Muscle of arm (tissue), 1 donor: ENCODE measurements at regions not wholly inside any gene's neighbourhood (a gene's known extent, or its start where the extent isn't known, plus 50 kb on each side); places are given as distances from the start of the nearest gene placed in this dataset.
A peak's percentile ranks its signal among the peaks of the same experiment; 100 is the strongest.

Experiments used
- DNase-seq: peaks from one replicate; pipeline ENCODE4 v3.0.0-alpha.2; 2013

DNA sequence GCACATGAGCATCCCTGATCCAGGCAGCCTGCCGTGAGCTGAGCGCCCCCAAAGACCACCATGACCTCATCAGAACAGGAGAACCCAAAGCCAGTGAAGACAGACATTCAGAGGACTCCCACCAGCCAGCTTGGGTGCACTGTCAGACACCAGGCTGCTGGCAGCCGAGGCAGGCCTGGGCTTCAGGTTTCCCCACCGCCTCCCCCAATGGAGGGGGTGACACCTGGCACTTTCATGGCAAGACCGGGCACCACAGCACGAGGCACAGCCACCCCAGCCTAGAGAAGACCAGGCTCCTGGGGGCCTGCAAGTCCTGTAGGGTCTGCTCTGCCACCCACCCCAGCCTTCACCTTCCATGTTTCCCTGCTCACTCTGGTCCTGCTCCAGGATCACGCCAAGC is 140.5 kb downstream of the C16orf95 start:
- DNase-seq = no peak

DNA sequence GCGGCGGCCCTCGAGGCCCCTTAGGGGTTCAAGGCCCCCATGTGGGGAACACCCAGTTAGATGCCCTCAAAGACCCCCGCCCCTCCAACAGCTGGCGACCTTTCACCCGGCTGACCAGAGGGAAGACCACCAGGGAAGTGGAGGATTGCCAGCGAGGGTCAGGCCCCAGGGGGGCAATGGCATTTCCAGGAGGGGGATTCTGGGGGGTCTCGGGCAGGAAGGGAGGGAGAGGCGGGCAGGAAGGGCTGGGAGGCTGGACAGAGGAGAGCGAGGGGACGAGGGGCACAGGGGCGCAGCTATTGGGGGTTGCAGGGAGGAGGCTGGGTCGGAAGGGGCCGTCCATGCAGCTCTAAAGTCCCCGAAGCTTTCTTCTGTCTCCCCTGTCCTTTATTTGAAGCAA is 139.5 kb downstream of the C16orf95 start:
- DNase-seq = no peak

- peak; percentile 49 for DNase-seq
Measured at GRCh38 chr16:87178177-87178863, 138.9 kb downstream of the C16orf95 start.

DNA sequence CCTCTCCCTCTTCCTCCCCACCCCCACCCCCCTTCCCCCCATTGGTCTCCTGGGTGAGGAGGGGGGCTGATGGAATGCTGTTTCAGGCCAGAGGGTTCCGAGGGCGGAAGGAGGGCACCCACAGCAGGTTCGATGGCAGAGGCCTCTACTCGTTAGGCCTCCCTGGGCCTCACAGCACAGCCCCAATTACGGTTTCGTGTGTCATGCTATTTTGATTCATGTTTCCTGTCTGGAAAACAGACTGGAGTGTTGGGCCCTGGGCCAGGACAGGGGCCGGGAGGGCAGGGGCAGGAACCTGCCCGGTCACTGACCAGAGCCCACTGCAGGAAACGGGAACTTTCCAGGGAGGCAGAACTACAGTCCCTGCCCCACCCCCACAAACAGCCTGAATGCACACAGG is 138.2 kb downstream of the C16orf95 start:
- no peak for DNase-seq

- no peak for DNase-seq
Measured at GRCh38 chr16:87180069-87180468, 137.1 kb downstream of the C16orf95 start.

DNA sequence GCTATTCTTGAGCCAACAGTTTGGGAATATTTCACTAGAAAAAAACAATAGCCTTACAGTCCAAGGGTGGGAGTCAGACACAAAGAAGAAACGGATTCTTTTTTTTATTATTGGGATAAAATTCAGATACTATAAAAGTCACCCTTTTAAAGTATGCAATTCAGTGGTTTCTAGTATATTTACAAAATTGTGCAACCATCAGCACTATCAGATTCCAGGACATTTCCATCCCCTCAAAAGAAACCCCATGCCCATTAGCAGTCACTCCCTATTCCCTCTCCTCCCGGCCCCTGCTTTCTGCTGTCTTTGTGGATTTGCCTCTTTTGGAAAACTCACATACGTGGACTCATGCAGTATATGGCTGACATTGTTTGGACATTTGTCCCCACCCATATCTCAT is 134.4 kb downstream of the C16orf95 start:
- DNase-seq = no peak

- no peak for DNase-seq
Measured at GRCh38 chr16:87183647-87184046, 133.5 kb downstream of the C16orf95 start.

GRCh38 chr16:87185308-87185707 is 131.9 kb downstream of the C16orf95 start:
- no peak for DNase-seq

DNA sequence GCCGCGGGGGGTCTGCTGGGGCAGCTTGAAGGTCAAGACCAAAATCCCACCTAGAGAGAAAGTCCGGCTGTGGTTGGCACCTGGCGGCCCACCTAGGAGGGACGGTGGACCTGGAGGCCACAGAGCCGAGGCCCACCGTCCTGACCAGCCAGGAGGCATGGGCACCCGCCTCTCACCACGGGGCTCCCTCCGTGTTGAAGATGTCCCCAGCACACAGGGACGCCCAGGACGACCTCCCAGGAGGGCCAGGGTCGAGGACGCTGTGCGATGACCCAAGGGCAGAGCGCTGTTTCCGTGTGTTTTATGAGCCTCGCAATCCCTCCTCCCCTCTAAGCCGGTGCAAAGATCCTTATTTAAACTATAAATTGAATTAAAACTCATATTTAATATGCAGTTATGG is 131.2 kb downstream of the C16orf95 start:
- no peak for DNase-seq

DNA sequence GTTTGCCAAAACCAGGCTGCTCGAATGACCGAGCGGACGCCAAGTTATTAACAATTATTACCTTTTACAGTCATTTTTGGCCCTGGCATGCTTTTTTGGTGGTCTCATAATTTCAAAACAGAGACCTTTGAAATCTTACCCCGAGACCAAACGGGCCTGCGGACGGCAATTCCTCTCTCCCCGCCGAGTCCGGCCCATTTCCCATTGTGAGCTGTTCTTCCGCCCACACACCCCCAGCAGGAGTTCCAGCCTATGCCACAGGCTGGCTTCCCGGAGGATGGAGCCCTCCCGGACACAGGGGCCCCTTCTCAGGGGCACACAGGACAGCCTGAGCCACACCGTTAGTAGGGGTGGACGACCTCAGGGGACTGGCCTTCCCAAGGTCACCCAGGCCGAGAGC is 130.7 kb downstream of the C16orf95 start:
- no peak for DNase-seq

- DNase-seq = no peak
Measured at GRCh38 chr16:87186876-87187533, 130.2 kb downstream of the C16orf95 start.

DNA sequence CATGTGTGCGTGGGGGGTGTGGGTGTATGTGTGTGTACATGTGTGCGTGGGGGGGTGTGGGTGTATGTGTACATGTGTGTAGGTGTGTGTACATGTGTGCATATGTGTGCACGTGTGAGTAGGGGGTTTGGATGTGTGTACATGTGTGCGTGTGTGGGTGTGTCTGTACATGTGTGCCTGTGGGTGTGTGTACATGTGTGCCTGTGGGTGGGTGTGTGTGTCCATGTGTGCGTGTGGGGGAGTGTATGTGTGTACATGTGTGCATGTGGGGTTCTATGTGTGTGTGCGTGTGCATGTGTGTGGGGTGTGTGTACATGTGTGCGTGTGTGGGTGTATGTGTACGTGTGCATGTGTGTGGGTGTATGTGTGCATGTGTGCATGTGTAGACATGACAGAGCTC is 129.1 kb downstream of the C16orf95 start:
- DNase-seq = no peak

- no peak for DNase-seq
Measured at GRCh38 chr16:87189426-87189825, 127.8 kb downstream of the C16orf95 start.

- no peak for DNase-seq
Measured at GRCh38 chr16:87190288-87191230, 126.6 kb downstream of the C16orf95 start.

GRCh38 chr16:87192452-87193073 is 124.6 kb downstream of the C16orf95 start:
- no peak for DNase-seq

DNA sequence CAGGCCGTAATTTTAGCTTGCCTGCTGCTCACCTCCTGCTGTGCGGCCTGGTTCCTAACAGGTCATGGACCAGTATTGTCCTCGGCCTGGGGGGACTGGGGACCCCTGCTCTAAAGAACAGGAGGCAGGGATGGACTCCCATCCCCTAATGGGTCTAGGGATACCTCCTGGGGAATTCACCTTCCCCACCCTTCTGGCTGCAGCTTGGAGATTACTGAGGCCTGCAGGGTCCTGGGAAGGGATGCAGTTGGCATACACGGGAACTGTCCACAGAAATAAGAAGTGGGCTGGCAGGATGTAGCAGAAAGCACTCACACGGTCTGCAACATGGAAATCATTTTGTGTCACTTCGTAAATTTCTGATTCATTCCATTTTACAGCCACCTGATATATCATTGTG is 123.0 kb downstream of the C16orf95 start:
- DNase-seq = no peak

GRCh38 chr16:87195161-87195560 is 122.0 kb downstream of the C16orf95 start:
- DNase-seq = no peak

- no peak for DNase-seq
Measured at GRCh38 chr16:87196231-87196630, 121.0 kb downstream of the C16orf95 start.

DNA sequence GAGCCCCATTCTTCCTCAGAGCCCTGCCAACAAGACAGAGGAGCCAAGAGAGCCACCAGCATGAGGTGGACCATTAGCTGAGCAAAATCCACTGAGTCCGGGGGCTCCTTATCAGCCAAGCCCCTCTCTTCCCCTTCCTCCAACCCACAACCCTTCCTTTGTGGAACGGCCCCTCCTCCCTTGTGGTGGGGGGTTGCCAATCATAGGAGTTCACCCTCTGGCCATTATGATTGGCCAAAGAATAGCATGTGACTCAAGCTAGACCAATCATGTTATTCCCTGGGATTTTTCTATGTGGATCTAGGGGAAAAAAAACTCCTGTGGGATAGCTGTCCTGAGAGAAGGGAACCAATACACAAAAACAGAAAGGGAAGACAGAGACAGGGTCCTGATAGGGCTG is 120.5 kb downstream of the C16orf95 start:
- no peak for DNase-seq

DNA sequence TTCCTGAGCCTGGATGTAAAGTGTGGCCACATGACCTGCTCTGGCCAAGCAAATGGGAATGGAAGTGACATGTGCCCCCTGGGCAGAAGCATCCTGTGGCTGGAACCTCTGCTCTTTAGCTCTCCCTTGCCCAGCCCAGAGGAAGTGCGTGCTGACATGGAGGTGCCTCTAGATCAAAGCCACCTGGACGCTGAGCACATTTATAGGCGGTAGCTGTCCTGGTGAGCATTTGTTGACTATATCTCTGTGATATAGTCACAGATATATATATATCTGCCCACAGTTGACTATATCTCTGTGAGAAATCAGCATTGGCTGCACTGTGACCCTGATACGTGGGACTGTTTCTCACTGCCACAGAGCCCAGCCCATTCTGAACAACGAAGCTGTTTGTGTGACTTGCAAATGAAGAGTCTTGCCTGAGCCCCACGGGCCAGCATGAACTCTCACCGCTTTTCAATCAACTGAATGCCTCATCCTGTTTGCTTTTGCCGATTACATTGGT is 118.8 kb downstream of the C16orf95 start:
- DNase-seq = no peak

DNA sequence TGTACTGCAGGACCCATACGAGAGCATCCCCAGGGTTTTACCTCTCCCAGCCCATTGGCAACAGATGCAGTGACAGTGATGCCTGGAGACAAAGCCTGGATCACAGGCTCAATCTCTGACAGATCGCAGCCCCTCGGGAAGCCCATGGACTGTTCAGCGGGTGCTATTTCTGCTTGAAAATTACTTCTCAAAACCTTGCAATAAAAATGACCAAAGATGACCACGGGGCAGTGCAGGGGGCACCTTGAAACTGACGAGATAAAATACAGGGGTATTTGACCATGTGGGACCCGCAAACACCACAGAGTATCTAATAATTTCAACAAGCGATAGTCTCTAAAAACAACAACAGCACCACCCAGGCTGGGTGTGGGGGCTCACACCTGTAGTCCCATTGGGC is 118.3 kb downstream of the C16orf95 start:
- no peak for DNase-seq

- DNase-seq = no peak
Measured at GRCh38 chr16:87199379-87199778, 117.8 kb downstream of the C16orf95 start.
